ENCODE measurements at regions not wholly inside any gene's neighbourhood (a gene's known extent, or its start where the extent isn't known, plus 50 kb on each side); places are given as distances from the start of the nearest gene placed in this dataset.

- DNase-seq, result no peak
Measured at GRCh38 chr9:86893811-86894490, 53.4 kb downstream of the GAS1 start.

- no peak for DNase-seq
Measured at GRCh38 chr9:86892576-86892975, 54.7 kb downstream of the GAS1 start.

- DNase-seq, result no peak
Measured at GRCh38 chr9:86891886-86892437, 55.3 kb downstream of the GAS1 start.

GRCh38 chr9:86891091-86891490 is 56.2 kb downstream of the GAS1 start:
- DNase-seq, result no peak

- no peak for DNase-seq
Measured at GRCh38 chr9:86885232-86885631, 62.1 kb downstream of the GAS1 start.

- no peak for DNase-seq
Measured at GRCh38 chr9:86876621-86877196, 70.6 kb downstream of the GAS1 start.

GRCh38 chr9:86868616-86869015 is 78.7 kb downstream of the GAS1 start:
- peak; percentile 1 to 18 (median 7) for DNase-seq

GRCh38 chr9:86867804-86868313 is 79.4 kb downstream of the GAS1 start:
- no peak for DNase-seq

GRCh38 chr9:86865952-86866351 is 81.4 kb downstream of the GAS1 start:
- DNase-seq, result no peak

- no peak for DNase-seq
Measured at GRCh38 chr9:86860006-86860405, 87.3 kb downstream of the GAS1 start.

- DNase-seq, result no peak
Measured at GRCh38 chr9:86859056-86859455, 88.2 kb downstream of the GAS1 start.

GRCh38 chr9:86858009-86858408 is 89.3 kb downstream of the GAS1 start:
- no peak for DNase-seq

- DNase-seq, result no peak
Measured at GRCh38 chr9:86856259-86856658, 91.0 kb downstream of the GAS1 start.

GRCh38 chr9:86854898-86855523 is 92.3 kb downstream of the GAS1 start:
- no peak for DNase-seq

GRCh38 chr9:86846656-86847055 is 100.7 kb downstream of the GAS1 start:
- DNase-seq, result no peak

GRCh38 chr9:86843206-86843605 is 104.1 kb downstream of the GAS1 start:
- no peak for DNase-seq

- DNase-seq, result no peak
Measured at GRCh38 chr9:86842573-86842972, 104.7 kb downstream of the GAS1 start.

- DNase-seq, result no peak
Measured at GRCh38 chr9:86839522-86839921, 107.8 kb downstream of the GAS1 start.

- DNase-seq, result no peak
Measured at GRCh38 chr9:86838519-86839497, 108.5 kb downstream of the GAS1 start.

GRCh38 chr9:86837345-86837744 is 110.0 kb downstream of the GAS1 start:
- DNase-seq, result no peak

- no peak for DNase-seq
Measured at GRCh38 chr9:86836797-86837196, 110.5 kb downstream of the GAS1 start.

GRCh38 chr9:86836266-86836665 is 111.0 kb downstream of the GAS1 start:
- DNase-seq, result no peak

GRCh38 chr9:86830356-86830755 is 117.0 kb downstream of the GAS1 start:
- peak in 1 of 3 donors; percentile 2 for DNase-seq

Measured in suppressor macrophage treated with lipopolysaccharide for 1 hour (primary cell).